ENCODE measurements at regions not wholly inside any gene's neighbourhood (a gene's known extent, or its start where the extent isn't known, plus 50 kb on each side); places are given as distances from the start of the nearest gene placed in this dataset.

DNA sequence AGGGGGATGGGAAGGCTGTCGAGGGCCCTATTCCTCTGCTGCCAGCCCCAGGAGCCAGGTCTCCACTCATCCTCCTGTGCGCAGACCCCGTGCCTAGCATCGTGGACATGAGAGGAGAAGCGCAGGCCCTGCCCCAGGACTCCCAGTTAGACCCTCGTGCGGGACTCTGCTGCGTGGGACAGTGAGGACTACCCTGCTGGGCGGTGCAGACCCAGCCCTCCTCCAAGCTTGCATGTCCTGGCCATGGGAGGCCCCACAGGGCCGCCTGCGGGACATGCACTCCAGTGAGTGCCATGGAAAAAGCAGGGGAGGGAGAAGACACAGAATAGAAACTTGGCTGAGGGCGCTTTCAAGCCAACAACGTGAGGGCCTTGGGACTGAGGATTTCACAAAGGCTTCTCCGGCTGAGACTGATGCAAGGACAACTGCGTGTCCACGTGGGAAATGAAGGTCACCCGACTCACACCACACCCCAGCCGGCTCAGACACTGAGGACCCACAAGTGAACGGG is 62.6 kb upstream of the IQSEC1 start:
- DNase-seq (ENCODE audit: low read depth): no peak

DNA sequence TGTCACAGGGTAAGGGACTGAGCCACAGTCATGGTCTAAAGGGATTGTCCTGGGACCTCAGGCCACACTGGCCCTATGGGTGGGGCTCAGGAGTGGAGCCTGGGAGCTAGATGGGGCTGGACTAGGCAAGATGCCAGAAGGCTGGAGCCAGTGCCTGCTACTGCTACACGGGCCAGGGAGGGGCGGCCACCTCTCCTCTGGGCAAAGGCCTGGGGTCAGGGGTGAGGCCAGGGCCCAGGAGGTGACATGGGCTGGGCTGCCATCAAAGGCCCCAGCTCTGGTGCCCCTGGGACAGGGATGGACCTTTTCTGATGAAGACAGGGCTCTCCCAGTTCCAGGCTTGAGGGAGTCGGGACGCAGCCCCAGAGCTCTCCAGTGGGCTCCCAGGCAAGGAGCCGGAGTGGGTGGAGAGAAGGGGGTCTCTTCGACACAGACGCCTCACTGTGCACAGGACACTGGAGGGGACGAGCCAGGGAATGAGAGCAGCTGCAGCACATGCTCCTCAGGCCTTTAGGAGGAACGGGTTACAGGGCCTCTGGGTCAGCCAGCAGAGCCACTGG is 62.1 kb upstream of the IQSEC1 start:
- no peak for DNase-seq (ENCODE audit: low read depth)

DNA sequence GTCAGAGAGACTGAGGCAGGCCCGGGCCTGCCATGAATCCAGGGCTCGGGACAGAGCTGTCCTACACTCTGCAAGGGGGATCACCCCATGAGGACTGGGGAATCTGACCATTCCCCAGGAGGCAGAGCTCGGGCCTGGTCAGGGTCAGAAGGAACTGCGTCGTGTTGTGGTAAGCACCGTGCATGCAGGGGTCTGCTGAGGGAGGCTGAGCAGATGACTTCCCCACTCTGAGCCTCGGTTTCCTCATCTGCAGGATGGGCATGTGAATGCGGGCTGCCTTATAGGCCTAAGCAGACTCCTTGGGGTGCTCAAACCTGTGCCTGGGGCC is 61.6 kb upstream of the IQSEC1 start:
- DNase-seq (ENCODE audit: low read depth): no peak

DNA sequence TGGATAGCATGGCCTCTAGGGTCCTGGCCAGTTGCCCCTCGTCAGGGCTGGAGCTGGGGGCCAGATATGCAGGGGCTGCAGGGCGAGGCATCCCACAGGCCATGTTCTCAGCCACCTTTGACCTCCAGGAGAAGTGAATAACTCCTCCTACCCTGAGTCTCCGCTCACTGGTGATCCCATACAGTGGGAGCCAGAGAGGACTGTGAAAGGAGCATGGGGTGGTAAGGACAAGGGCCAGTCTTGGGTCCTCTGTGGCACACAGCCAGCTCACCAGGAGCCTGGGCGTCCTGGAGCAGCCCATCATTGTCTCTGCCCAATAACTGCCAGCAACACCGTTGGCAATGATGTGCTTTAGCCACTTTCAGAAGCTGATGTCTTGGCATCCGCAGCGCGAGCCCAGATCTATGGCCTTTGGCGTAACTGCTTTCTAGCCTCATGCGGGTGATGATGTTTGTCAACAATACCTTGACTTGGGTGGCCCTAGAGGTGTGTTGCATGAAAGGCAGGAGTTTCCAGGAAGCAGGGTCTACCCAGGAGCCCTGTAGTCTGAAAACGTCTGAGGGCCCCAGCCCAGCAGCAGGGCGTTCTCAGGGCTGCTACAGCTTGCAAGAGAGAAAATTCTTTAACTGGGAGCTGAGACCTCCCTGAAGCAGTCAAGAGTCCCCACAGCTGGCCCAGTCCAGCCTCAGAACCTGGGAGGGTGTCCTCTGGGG is 61.1 kb upstream of the IQSEC1 start:
- no peak for DNase-seq (ENCODE audit: low read depth)

DNA sequence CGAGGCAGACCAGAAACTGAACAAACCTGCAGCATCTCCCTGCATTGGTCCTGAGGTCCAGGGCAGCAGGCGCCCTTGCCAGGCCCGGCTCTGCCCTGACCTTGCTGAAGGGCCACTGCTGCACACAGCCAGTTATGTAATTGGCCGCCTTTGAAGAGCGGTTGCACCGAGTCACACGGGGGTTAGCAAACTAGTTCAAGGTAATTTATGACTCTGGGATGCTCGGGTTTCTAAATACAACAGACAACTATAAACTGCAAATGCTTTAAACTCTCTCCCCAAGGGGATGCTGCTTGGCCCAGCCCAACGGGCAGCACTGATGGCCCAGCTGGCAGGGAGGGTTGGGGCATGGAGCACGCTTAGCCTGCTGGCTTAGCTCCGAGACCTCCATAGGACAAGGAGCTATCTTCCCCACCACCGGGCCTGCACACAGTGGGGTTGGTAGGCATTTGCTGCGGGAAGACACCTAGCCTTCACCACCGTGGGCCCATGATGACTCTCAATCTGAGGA is 60.3 kb upstream of the IQSEC1 start:
- no peak for DNase-seq (ENCODE audit: low read depth)

DNA sequence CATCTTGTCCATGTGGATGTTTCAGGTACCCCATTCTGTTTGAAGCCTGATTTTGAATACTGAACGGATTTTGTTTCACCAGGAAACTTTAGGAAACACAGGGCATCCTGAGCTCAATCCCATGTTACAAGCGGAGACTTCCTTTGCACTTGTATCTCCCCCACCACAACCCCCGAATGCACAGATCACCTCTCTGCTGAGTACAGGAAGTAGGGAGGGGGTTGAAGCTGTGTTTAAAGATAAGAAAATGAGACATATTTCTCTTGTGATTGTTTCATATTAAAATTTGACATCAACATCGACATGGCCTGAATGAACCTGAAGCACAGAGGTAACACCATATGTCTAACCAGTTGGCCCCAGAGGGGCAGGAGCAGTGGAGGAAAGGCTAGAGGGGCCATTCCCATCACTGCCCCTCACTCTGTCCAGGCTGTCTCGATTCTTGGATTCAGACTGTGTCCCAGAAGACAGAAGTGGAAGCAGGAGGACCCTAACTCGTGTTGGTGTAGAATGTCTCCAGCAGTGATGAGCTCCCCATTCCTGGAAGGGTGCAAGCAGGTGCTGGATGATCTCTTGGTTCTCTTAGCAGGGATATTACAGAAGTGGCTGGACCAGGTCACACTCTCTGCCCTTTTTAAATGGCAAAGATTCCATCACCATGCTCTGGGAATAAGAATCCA is 59.6 kb upstream of the IQSEC1 start:
- no peak for DNase-seq (ENCODE audit: low read depth)

DNA sequence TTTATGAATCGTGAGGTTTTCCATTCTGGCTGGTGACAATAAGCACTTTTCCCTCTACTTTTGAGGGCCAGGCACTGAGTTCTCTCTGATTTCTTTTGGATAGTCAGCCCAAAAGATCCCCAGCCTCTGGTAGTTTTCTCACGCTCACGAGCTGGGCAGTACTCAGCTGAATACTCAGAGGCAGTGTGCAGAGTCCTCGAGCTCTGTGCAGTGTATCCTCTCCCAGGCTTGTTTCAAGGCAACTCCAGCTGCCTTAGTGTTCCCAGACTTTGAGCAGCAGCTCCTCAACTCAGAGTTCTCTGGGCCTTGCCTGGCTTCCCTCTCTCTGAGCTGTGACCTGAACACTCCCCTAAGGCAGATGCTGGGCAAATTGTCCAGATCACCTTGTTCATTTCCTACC is 59.1 kb upstream of the IQSEC1 start:
- no peak for DNase-seq (ENCODE audit: low read depth)

DNA sequence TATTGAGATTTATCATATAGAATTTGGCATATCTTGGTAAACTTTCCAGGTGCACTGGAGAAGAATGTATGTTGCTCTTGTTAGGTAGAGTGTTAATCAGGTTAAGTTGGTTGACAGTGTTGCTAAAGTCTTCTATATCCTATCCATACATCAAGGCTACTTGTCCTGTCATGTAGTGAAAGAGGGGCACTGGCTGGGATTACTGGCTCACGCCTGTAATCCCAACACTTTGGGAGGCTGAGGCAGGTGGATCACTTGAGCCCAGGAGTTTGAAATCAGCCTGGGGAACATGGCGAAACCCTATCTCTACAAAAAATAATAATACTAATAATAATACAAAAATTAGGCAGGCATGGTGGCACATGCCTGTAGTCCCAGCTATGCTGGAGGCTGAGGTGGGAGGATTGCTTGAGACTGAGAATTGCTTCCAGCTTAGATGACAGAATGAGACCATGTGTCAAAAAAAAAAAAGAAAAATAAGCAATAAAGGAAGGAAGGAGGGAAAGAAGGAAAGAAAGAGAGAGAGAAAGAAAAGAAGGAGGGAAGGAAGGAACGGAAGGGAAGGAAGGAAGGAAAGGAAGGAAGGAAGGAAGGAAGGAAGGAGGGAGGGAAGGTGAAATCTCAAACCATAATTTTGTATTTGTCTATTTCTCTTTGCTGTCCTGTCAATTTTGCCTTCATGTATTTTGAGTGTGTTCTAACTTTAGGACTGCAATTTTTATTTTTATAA is 57.4 kb upstream of the IQSEC1 start:
- DNase-seq (ENCODE audit: low read depth): no peak

DNA sequence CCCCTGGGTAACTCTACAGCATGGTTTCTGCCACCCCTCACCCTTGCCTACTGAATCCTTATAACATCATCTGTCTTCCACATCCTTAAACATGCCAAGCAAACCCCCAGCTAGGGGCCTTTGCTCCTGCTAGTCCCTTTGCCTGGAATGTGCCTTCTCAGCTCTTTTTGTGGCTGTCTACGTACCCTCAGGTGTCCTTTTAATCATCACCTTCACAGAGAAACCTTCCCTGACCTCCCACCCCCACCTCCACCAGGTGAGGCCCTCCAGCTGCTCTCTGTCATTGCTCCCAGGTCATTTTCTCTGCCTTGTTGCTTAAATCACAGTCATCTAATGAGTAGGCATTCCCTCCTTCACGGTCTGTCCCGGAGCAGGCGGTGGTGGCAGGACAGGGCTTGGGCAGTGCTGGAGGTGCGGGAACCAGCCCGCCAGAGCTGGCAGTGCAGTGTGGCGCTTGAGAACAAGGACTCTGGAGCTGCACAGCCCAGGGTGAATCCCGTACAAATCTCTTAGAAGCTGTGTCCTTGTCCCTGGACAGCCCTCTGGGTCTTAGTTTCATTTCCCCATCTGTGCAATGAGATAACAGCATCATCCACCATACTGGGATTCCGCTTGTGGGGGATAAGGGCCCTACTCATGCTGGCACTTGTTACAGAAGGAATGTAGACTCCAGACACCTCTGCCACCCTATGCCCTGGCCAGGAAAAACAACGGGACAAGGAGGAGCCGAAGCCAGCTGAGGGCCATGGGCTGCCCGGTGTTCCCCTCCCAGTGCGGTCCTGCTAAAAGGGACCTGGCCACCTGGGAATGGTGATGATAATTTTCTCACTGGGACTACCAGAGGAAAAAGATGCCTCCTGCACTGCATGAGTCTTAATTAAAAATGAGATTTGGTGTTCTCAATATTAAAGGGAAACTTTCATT is 52.1 kb upstream of the IQSEC1 start:
- no peak for DNase-seq (ENCODE audit: low read depth)

DNA sequence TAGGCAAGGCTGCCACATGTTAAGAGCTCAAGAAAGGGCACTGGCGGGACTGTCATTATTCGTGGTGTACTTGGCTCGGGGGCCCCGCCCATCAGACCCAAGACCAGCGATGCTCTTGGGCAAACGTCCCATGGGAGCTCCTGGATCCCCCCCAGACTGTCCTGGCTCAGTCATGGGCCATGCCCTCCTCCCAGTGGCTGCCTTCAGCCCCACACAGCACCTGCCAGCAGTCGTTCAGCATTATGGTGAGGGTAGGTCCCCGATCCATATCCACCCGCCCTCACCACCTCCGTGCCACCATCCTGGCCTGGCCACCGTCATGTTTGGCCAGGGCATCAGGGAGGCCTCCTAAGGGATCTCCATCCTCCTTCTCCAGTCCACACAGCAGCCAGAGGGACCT is 51.4 kb upstream of the IQSEC1 start:
- no peak for DNase-seq (ENCODE audit: low read depth)

DNA sequence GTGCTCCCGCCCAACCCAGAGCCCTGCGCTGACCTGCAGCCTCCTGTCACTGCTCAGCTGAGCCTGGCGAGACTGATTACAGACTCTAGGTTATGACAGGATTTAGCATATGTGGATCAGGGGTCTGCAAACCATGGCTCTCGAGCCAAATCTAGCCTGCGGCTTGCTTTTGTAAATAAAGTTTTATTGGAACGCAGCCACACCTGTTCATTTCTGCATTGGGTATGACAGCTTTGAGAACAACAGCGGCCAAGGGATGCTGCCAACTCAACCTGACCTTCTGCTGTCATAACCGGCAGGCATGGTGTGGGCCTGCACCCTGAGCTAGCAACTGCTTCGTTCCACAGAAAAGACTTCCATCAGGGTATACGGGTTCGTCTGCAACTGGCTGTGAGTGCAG is 50.5 kb upstream of the IQSEC1 start:
- no peak for DNase-seq (ENCODE audit: low read depth)

DNA sequence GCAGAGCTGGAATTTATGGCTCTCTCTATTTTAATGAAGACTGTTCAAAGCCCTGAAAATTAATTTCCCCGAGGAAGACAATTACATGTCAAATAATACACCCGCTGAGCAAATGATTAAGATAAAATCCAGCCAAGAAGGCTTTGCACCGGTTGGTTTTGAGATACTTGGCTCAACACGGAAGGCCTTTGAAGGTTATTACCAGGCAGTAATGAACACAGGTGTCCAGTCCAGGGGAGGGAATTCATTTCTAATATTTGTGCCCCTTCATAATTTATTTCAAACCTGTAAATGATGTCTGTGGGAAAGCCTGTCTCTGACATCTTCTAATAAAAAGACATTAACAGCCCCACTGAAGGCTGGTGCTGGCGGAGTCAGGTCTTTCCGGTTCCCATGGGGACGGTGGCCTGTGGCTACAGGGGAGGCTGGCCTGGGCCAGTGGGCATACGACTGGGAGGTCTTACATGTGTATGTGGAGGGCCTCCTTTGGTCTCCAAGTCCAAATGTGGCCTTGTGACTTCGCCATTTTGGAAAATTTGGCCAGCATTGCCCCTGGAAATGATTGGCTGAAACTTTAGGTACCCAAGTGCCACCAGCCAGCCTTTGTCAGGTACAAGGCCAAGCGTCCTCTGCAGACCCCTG is 49.9 kb upstream of the IQSEC1 start:
- no peak for DNase-seq (ENCODE audit: low read depth)

Measured in CMK (cell line).